Ovary (tissue), 3 donors: ENCODE measurements at regions not wholly inside any gene's neighbourhood (a gene's known extent, or its start where the extent isn't known, plus 50 kb on each side); places are given as distances from the start of the nearest gene placed in this dataset.

Experiments used
- CTCF ChIP-seq, 3 donors: fragments of 450-650 bp in 2 of 3; fragments of 200-600 bp in 1 of 3; IDR thresholded peaks; one replicate each; pipeline versions ENCODE4 v1.5.1 to v1.8.0; 2016 to 2022; ENCODE audit warnings: antibody characterized with exemption in 3 of 3, mild to moderate bottlenecking in 1 of 3
- EP300 ChIP-seq: sonication (generic); formaldehyde crosslinking; IDR thresholded peaks from one replicate; pipeline ENCODE4 v1.6.1; 2017; ENCODE audit warnings: antibody characterized with exemption
- POLR2A ChIP-seq: fragments of 450-650 bp; IDR thresholded peaks from one replicate; pipeline ENCODE4 v1.6.1; 2017; ENCODE audit warnings: antibody characterized with exemption, mild to moderate bottlenecking, moderate library complexity
- donor health status: DM: no; HTN: no; CAD: no.

GRCh38 chr5:61816585-61817450 lies 484.8 kb downstream of the ZSWIM6 start:
- no peak for TF ChIP-seq CTCF (IDR thresholded peaks at IDR 0.05)
- no peak for TF ChIP-seq POLR2A
- TF ChIP-seq EP300, result no peak
